Stomach (tissue), 4 donors: ENCODE measurements at regions not wholly inside any gene's neighbourhood (a gene's known extent, or its start where the extent isn't known, plus 50 kb on each side); places are given as distances from the start of the nearest gene placed in this dataset.

Source experiments
- CTCF ChIP-seq, 7 experiments: fragments of 450-650 bp in 4 of 7; fragments of 200-600 bp in 3 of 7; sonication (generic) in 3 of 7; IDR thresholded peaks; one replicate each; pipeline ENCODE4 v1.5.1; 2016 to 2019; ENCODE audit warnings: antibody characterized with exemption in 7 of 7, control low read depth in 2 of 7, mild to moderate bottlenecking in 1 of 7
- POLR2AphosphoS5 ChIP-seq, 3 donors: sonication (generic); formaldehyde crosslinking; IDR thresholded peaks; one replicate each; pipeline ENCODE4 v1.6.1; 2016; ENCODE audit warnings: antibody characterized with exemption in 3 of 3

- TF ChIP-seq CTCF (IDR thresholded peaks at IDR 0.05) (no peak), POLR2AphosphoS5 (IDR thresholded peaks at IDR 0.05) (no peak)
Observed at GRCh38 chr1:87212431-87213134, 116.1 kb upstream of the LMO4 start.
